ENCODE measurements at regions not wholly inside any gene's neighbourhood (a gene's known extent, or its start where the extent isn't known, plus 50 kb on each side); places are given as distances from the start of the nearest gene placed in this dataset.

DNA sequence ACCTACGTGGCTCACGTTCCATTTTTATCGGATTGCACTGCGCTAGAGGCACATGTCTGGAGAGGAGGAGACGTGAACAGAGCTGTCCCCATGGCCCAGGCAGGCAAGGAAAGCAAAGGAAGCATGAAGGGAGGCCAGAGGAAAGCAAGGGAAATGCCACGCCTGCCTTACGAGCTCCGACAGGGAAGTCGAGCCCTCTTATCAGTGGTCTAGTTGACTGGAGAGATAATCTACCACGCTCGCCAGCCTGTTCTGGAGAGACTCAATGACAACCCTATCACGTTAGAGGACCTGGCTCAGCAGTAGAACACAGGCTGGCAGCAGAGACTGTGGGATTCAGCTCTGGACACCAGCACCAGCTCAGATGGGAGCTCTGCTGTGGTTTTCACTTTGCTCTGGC is 202.6 kb upstream of the ID2 start:
- no peak for TF ChIP-seq JUN (IDR thresholded peaks at IDR 0.05)
- TF ChIP-seq POLR2AphosphoS2 (conservative IDR thresholded peaks at IDR 0.05; ENCODE audit: low read length), result no peak
- no peak for TF ChIP-seq CEBPB (IDR thresholded peaks at IDR 0.05)
- TF ChIP-seq HMGXB4 (CRISPR knock-in tag; IDR thresholded peaks at IDR 0.05; ENCODE audit: borderline replicate concordance), result no peak
- TF ChIP-seq MAFK (IDR thresholded peaks at IDR 0.05; ENCODE audit: partially characterized antibody), result no peak
- no peak for TF ChIP-seq KDM5A (IDR thresholded peaks at IDR 0.05)
- no peak for TF ChIP-seq FOSB (CRISPR knock-in tag; IDR thresholded peaks at IDR 0.05)
- TF ChIP-seq EP300 (IDR thresholded peaks at IDR 0.05), result no peak
- TF ChIP-seq ZNF302 (CRISPR knock-in tag; IDR thresholded peaks at IDR 0.05), result no peak
- 93% methylated on average over 12 of the region's 12 CpGs for WGBS (ENCODE audit: missing lambda C conversion rate)
- peaks cover 28% of the 10 kb centered on the region for H3K4me1 ChIP-seq
- CTCF ChIA-PET, result interaction anchor here (1.7 kb wide), 1 partner anchor 10 kb away, joined by 3 read pairs; no protein-coding TSS in a partner anchor
- no peak overlapping the region for H3K4me3 ChIP-seq
- H3K4me2 ChIP-seq, result no peak overlapping the region
- H3K27ac ChIP-seq, result no peak overlapping the region
- DNase-seq (ENCODE audit: low read depth in 1 of 2, low spot score in 1 of 2) (no peak), ATAC-seq (no peak), FAIRE-seq (no peak)
- no peaks in the 10 kb centered on the region for H3K9me3 ChIP-seq
- POLR2A ChIA-PET, result no interaction called here

GRCh38 chr2:8480915-8481314 is 200.9 kb upstream of the ID2 start:
- peaks cover 21% of the 10 kb centered on the region for H3K4me1 ChIP-seq
- TF ChIP-seq RARB (CRISPR knock-in tag; IDR thresholded peaks at IDR 0.05) (no peak), ESRRA (IDR thresholded peaks at IDR 0.05; ENCODE audit: borderline replicate concordance, low read length) (no peak), CHD4 (IDR thresholded peaks at IDR 0.05; ENCODE audit: borderline replicate concordance) (no peak), CBX8 (IDR thresholded peaks at IDR 0.05) (no peak), MAFK (IDR thresholded peaks at IDR 0.05; ENCODE audit: partially characterized antibody) (no peak), BCL3 (IDR thresholded peaks at IDR 0.05) (no peak), ELK1 (IDR thresholded peaks at IDR 0.05; ENCODE audit: low read depth, low read length) (no peak), MYC (IDR thresholded peaks at IDR 0.05; ENCODE audit: borderline replicate concordance, low read length) (no peak), TFCP2L1 (CRISPR knock-in tag; IDR thresholded peaks at IDR 0.05) (no peak), JUN (IDR thresholded peaks at IDR 0.05) (no peak), EHF (CRISPR knock-in tag; IDR thresholded peaks at IDR 0.05) (no peak), PHF8 (IDR thresholded peaks at IDR 0.05; ENCODE audit: borderline replicate concordance, low read depth) (no peak), HOXB13 (CRISPR knock-in tag; IDR thresholded peaks at IDR 0.05; ENCODE audit: low read depth) (no peak), GATA3 (IDR thresholded peaks at IDR 0.05; ENCODE audit: borderline replicate concordance) (no peak), CEBPB (IDR thresholded peaks at IDR 0.05) (no peak), POLR2A (IDR thresholded peaks at IDR 0.05; ENCODE audit: low read length) (no peak)
- TF ChIP-seq, protein P1, sequence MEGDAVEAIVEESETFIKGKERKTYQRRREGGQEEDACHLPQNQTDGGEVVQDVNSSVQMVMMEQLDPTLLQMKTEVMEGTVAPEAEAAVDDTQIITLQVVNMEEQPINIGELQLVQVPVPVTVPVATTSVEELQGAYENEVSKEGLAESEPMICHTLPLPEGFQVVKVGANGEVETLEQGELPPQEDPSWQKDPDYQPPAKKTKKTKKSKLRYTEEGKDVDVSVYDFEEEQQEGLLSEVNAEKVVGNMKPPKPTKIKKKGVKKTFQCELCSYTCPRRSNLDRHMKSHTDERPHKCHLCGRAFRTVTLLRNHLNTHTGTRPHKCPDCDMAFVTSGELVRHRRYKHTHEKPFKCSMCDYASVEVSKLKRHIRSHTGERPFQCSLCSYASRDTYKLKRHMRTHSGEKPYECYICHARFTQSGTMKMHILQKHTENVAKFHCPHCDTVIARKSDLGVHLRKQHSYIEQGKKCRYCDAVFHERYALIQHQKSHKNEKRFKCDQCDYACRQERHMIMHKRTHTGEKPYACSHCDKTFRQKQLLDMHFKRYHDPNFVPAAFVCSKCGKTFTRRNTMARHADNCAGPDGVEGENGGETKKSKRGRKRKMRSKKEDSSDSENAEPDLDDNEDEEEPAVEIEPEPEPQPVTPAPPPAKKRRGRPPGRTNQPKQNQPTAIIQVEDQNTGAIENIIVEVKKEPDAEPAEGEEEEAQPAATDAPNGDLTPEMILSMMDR (IDR thresholded peaks at IDR 0.05), result no peak
- TF ChIP-seq, protein P2, sequence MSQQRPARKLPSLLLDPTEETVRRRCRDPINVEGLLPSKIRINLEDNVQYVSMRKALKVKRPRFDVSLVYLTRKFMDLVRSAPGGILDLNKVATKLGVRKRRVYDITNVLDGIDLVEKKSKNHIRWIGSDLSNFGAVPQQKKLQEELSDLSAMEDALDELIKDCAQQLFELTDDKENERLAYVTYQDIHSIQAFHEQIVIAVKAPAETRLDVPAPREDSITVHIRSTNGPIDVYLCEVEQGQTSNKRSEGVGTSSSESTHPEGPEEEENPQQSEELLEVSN (IDR thresholded peaks at IDR 0.05; ENCODE audit: borderline replicate concordance, low read depth), result no peak
- ATAC-seq (no peak), DNase-seq (ENCODE audit: low read depth in 1 of 2, low spot score in 1 of 2) (no peak), FAIRE-seq (no peak)
- H3K4me2 ChIP-seq, result no peak overlapping the region
- no peaks in the 10 kb centered on the region for H3K9me3 ChIP-seq
- ChIA-PET POLR2A (no interaction called here), CTCF (interaction anchor here (1.5 to 1.8 kb wide), 3 partner anchors 9 to 212 kb away, joined by 4 to 7 read pairs (median 5); no protein-coding TSS in a partner anchor)
- H3K27ac ChIP-seq, result no peak overlapping the region
- H3K4me3 ChIP-seq, result no peak overlapping the region
- 59% methylated on average over 5 of the region's 5 CpGs for WGBS (ENCODE audit: missing lambda C conversion rate)
